ENCODE measurements at regions not wholly inside any gene's neighbourhood (a gene's known extent, or its start where the extent isn't known, plus 50 kb on each side); places are given as distances from the start of the nearest gene placed in this dataset.
A peak's percentile ranks its signal among the peaks of the same experiment; 100 is the strongest.

- FAIRE-seq (no peak), DNase-seq (ENCODE audit: insufficient read length) (no peak)
- TF ChIP-seq POLR2AphosphoS5 (IDR thresholded peaks at IDR 0.05; ENCODE audit: low read depth, low read length) (no peak), TAF1 (IDR thresholded peaks at IDR 0.05; ENCODE audit: borderline replicate concordance, low read depth, low read length) (no peak), POLR2A (IDR thresholded peaks at IDR 0.05; ENCODE audit: low read depth, low read length) (no peak)
These were observed 75.2 kb upstream of the LCLAT1 start for GRCh38 chr2:30371772-30372373.

- TF ChIP-seq POLR2AphosphoS5 (IDR thresholded peaks at IDR 0.05; ENCODE audit: low read depth, low read length), result no peak
- no peak for TF ChIP-seq POLR2A (IDR thresholded peaks at IDR 0.05; ENCODE audit: low read depth, low read length)
- no peak for TF ChIP-seq TAF1 (IDR thresholded peaks at IDR 0.05; ENCODE audit: borderline replicate concordance, low read depth, low read length)
- DNase-seq (ENCODE audit: insufficient read length), result no peak
- no peak for FAIRE-seq
These were observed 74.2 kb upstream of the LCLAT1 start for GRCh38 chr2:30372826-30373225.

- DNase-seq (ENCODE audit: insufficient read length), result no peak
- no peak for FAIRE-seq
- TF ChIP-seq POLR2AphosphoS5 (IDR thresholded peaks at IDR 0.05; ENCODE audit: low read depth, low read length) (no peak), TAF1 (IDR thresholded peaks at IDR 0.05; ENCODE audit: borderline replicate concordance, low read depth, low read length) (no peak)
These were observed 73.2 kb upstream of the LCLAT1 start for GRCh38 chr2:30373881-30374302.

GRCh38 chr2:30374380-30374779, 72.7 kb upstream of the LCLAT1 start:
- no peak for FAIRE-seq

GRCh38 chr2:30375915-30376314, 71.1 kb upstream of the LCLAT1 start:
- FAIRE-seq (no peak), DNase-seq (ENCODE audit: insufficient read length) (no peak)
- no peak for TF ChIP-seq POLR2AphosphoS5 (IDR thresholded peaks at IDR 0.05; ENCODE audit: low read depth, low read length)
- no peak for TF ChIP-seq POLR2A (IDR thresholded peaks at IDR 0.05; ENCODE audit: low read depth, low read length)
- TF ChIP-seq TAF1 (IDR thresholded peaks at IDR 0.05; ENCODE audit: borderline replicate concordance, low read depth, low read length), result no peak

More at GRCh38 chr2:30374380-30374779, 72.7 kb upstream of the LCLAT1 start:
- TF ChIP-seq POLR2AphosphoS5 (IDR thresholded peaks at IDR 0.05; ENCODE audit: low read depth, low read length), result no peak
- no peak for TF ChIP-seq TAF1 (IDR thresholded peaks at IDR 0.05; ENCODE audit: borderline replicate concordance, low read depth, low read length)
- no peak for TF ChIP-seq POLR2A (IDR thresholded peaks at IDR 0.05; ENCODE audit: low read depth, low read length)
- DNase-seq (ENCODE audit: insufficient read length), result no peak

GRCh38 chr2:30379481-30379880, 67.6 kb upstream of the LCLAT1 start:
- TF ChIP-seq TAF1 (IDR thresholded peaks at IDR 0.05; ENCODE audit: borderline replicate concordance, low read depth, low read length), result no peak
- no peak for TF ChIP-seq POLR2A (IDR thresholded peaks at IDR 0.05; ENCODE audit: low read depth, low read length)
- TF ChIP-seq POLR2AphosphoS5 (IDR thresholded peaks at IDR 0.05; ENCODE audit: low read depth, low read length), result no peak
- DNase-seq (ENCODE audit: insufficient read length) (no peak), FAIRE-seq (no peak)

- FAIRE-seq, result no peak
These were observed 66.2 kb upstream of the LCLAT1 start for GRCh38 chr2:30380824-30381223.

GRCh38 chr2:30382162-30382783, 64.8 kb upstream of the LCLAT1 start:
- no peak for FAIRE-seq
- no peak for TF ChIP-seq TAF1 (IDR thresholded peaks at IDR 0.05; ENCODE audit: borderline replicate concordance, low read depth, low read length)
- no peak for TF ChIP-seq POLR2AphosphoS5 (IDR thresholded peaks at IDR 0.05; ENCODE audit: low read depth, low read length)
- no peak for TF ChIP-seq POLR2A (IDR thresholded peaks at IDR 0.05; ENCODE audit: low read depth, low read length)
- no peak for DNase-seq (ENCODE audit: insufficient read length)

More at GRCh38 chr2:30380824-30381223, 66.2 kb upstream of the LCLAT1 start:
- TF ChIP-seq TAF1 (IDR thresholded peaks at IDR 0.05; ENCODE audit: borderline replicate concordance, low read depth, low read length) (no peak), POLR2A (IDR thresholded peaks at IDR 0.05; ENCODE audit: low read depth, low read length) (no peak), POLR2AphosphoS5 (IDR thresholded peaks at IDR 0.05; ENCODE audit: low read depth, low read length) (no peak)
- no peak for DNase-seq (ENCODE audit: insufficient read length)

GRCh38 chr2:30382995-30383394, 64.1 kb upstream of the LCLAT1 start:
- no peak for TF ChIP-seq TAF1 (IDR thresholded peaks at IDR 0.05; ENCODE audit: borderline replicate concordance, low read depth, low read length)
- TF ChIP-seq POLR2AphosphoS5 (IDR thresholded peaks at IDR 0.05; ENCODE audit: low read depth, low read length), result no peak
- no peak for TF ChIP-seq POLR2A (IDR thresholded peaks at IDR 0.05; ENCODE audit: low read depth, low read length)
- FAIRE-seq (peak; percentile 48), DNase-seq (ENCODE audit: insufficient read length) (no peak)

GRCh38 chr2:30385327-30385726, 61.7 kb upstream of the LCLAT1 start:
- FAIRE-seq, result no peak
- DNase-seq (ENCODE audit: insufficient read length), result no peak
- no peak for TF ChIP-seq POLR2A (IDR thresholded peaks at IDR 0.05; ENCODE audit: low read depth, low read length)
- TF ChIP-seq TAF1 (IDR thresholded peaks at IDR 0.05; ENCODE audit: borderline replicate concordance, low read depth, low read length), result no peak
- TF ChIP-seq POLR2AphosphoS5 (IDR thresholded peaks at IDR 0.05; ENCODE audit: low read depth, low read length), result no peak

GRCh38 chr2:30392097-30392496, 54.9 kb upstream of the LCLAT1 start:
- DNase-seq (ENCODE audit: insufficient read length), result no peak
- TF ChIP-seq POLR2A (IDR thresholded peaks at IDR 0.05; ENCODE audit: low read depth, low read length) (no peak), TAF1 (IDR thresholded peaks at IDR 0.05; ENCODE audit: borderline replicate concordance, low read depth, low read length) (no peak), POLR2AphosphoS5 (IDR thresholded peaks at IDR 0.05; ENCODE audit: low read depth, low read length) (no peak)

GRCh38 chr2:30393510-30393909, 53.5 kb upstream of the LCLAT1 start:
- DNase-seq (ENCODE audit: insufficient read length) (no peak), FAIRE-seq (no peak)
- TF ChIP-seq TAF1 (IDR thresholded peaks at IDR 0.05; ENCODE audit: borderline replicate concordance, low read depth, low read length) (no peak), POLR2A (IDR thresholded peaks at IDR 0.05; ENCODE audit: low read depth, low read length) (no peak), POLR2AphosphoS5 (IDR thresholded peaks at IDR 0.05; ENCODE audit: low read depth, low read length) (no peak)

More at GRCh38 chr2:30392097-30392496, 54.9 kb upstream of the LCLAT1 start:
- no peak for FAIRE-seq

All from GM12892 (cell line).